MM.1S (cell line): ENCODE measurements at regions not wholly inside any gene's neighbourhood (a gene's known extent, or its start where the extent isn't known, plus 50 kb on each side); places are given as distances from the start of the nearest gene placed in this dataset.

Experiments
- DNase-seq: peaks from one replicate; pipeline ENCODE4 v3.0.0-alpha.2; 2015
- H2AFZ ChIP-seq: fragments of 300-600 bp; sonication (generic); 2 replicates; pipeline ENCODE4 v1.6.0; 2016; ENCODE audit warnings: antibody characterized with exemption, low read length
- H3F3A ChIP-seq: fragments of 300-600 bp; sonication (generic); 2 replicates; pipeline ENCODE4 v1.6.1; 2016; ENCODE audit warnings: mild to moderate bottlenecking, antibody characterized with exemption, low read length, moderate library complexity, mixed read lengths; ENCODE audit not compliant: insufficient read depth
- H3K27ac ChIP-seq: fragments of 300-600 bp; sonication (generic); 2 replicates; pipeline ENCODE4 v1.5.1; 2016; ENCODE audit warnings: mild to moderate bottlenecking, low read length
- H3K27me3 ChIP-seq: fragments of 300-600 bp; sonication (generic); replicated peaks from 2 replicates; pipeline ENCODE4 v1.6.0; 2016; ENCODE audit warnings: low read length; ENCODE audit not compliant: insufficient read depth
- H3K36me3 ChIP-seq: fragments of 300-600 bp; sonication (generic); replicated peaks from 2 replicates; pipeline ENCODE4 v1.6.1; 2016; ENCODE audit warnings: mild to moderate bottlenecking, low read length, mixed read lengths; ENCODE audit not compliant: insufficient read depth
- H3K4me1 ChIP-seq: fragments of 300-600 bp; sonication (generic); 2 replicates; pipeline ENCODE4 v1.6.1; 2016; ENCODE audit warnings: low read length, mixed read lengths
- H3K4me2 ChIP-seq: fragments of 300-600 bp; sonication (generic); 2 replicates; pipeline ENCODE4 v1.6.0; 2016; ENCODE audit warnings: low read depth, low read length
- H3K4me3 ChIP-seq: fragments of 300-600 bp; sonication (generic); 2 replicates; pipeline ENCODE4 v1.5.1; 2016; ENCODE audit warnings: low read length, mixed read lengths
- H3K79me2 ChIP-seq: fragments of 300-600 bp; sonication (generic); 2 replicates; pipeline ENCODE4 v1.6.1; 2016; ENCODE audit warnings: mixed run types, low read length, mixed read lengths
- H3K9ac ChIP-seq: fragments of 300-600 bp; sonication (generic); 2 replicates; pipeline ENCODE4 v1.6.1; 2016; ENCODE audit warnings: low read length, mixed read lengths
- H3K9me2 ChIP-seq: fragments of 300-600 bp; sonication (generic); replicated peaks from 2 replicates; pipeline ENCODE4 v1.6.1; 2016; ENCODE audit warnings: mild to moderate bottlenecking, low read length, mixed read lengths; ENCODE audit not compliant: insufficient read depth
- H3K9me3 ChIP-seq: fragments of 300-600 bp; sonication (generic); replicated peaks from 2 replicates; pipeline ENCODE4 v1.6.1; 2016; ENCODE audit warnings: mild to moderate bottlenecking, low read length, mixed read lengths; ENCODE audit not compliant: insufficient read depth
- H4K20me1 ChIP-seq: fragments of 300-600 bp; sonication (generic); 2 replicates; pipeline ENCODE4 v1.6.1; 2016; ENCODE audit warnings: mild to moderate bottlenecking, low read length, moderate library complexity, mixed read lengths; ENCODE audit not compliant: insufficient read depth
- CTCF ChIP-seq: fragments of 300-600 bp; sonication (generic); IDR thresholded peaks from 2 replicates; pipeline ENCODE4 v1.5.1; 2016; ENCODE audit warnings: antibody characterized with exemption, low read length, mixed read lengths
- EZH2 ChIP-seq: fragments of 300-600 bp; sonication (generic); optimal IDR thresholded peaks from 2 replicates; pipeline ENCODE3; 2017; ENCODE audit warnings: low read depth, mild to moderate bottlenecking, antibody characterized with exemption, low read length, mixed read lengths
- EZH2phosphoT487 ChIP-seq: fragments of 300-600 bp; sonication (generic); IDR thresholded peaks from 2 replicates; pipeline ENCODE4 v1.6.1; 2018; ENCODE audit warnings: antibody characterized with exemption, low read length

DNA sequence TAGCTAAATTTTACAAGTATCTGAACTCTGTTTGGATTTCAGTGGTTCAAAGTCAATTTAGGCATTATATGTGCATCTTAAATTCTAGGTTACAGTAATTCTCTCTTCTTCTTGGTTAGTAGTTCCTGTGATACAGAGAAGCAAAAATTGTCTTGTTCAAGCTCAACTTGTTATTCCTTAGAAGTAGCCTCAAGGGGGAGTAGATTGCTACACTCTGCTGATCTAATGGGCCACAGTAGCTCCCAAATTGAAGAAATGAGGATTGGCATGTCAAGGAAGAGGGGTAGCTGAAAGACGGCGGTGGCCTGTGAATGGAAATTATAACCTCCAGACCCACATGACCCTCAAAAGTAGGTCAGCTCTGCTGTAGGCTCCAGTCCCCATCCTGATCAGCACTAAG, 334.7 kb downstream of the HRH4 start:
- H3K36me3 ChIP-seq, result no peaks in the 10 kb centered on the region
- H4K20me1 ChIP-seq, result no peaks in the 10 kb centered on the region
- H3K4me1 ChIP-seq, result no peaks in the 10 kb centered on the region
- no peak for DNase-seq
- no peaks in the 10 kb centered on the region for H3K79me2 ChIP-seq
- no peaks in the 10 kb centered on the region for H3K27me3 ChIP-seq
- no peaks in the 10 kb centered on the region for H3K9me2 ChIP-seq
- no peak overlapping the region for H3K27ac ChIP-seq
- no peak overlapping the region for H2AFZ ChIP-seq
- no peak overlapping the region for H3K9ac ChIP-seq
- H3F3A ChIP-seq, result no peaks in the 10 kb centered on the region
- no peak overlapping the region for H3K4me2 ChIP-seq
- no peak overlapping the region for H3K4me3 ChIP-seq
- no peak for TF ChIP-seq EZH2
- no peak for TF ChIP-seq EZH2phosphoT487
- TF ChIP-seq CTCF, result no peak
- H3K9me3 ChIP-seq, result no peaks in the 10 kb centered on the region

DNA sequence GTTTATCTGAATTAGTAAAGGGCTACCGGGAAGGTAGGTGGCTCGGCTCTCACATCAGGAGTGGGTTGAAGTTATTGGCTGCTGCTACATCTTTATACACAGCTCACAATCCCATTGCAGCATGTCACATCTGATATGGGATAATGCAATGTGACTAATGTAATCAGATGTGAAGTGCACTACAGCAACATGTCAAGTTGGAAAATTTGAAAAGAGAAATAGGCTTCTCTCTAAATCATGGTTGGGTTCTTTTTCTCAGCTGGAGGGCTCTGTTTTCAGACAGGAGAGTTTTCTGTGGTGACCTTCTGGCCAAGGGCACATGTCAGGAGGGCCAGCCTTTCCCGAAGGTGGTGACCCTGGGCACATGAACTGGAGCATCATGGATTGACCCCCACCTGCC, 337.5 kb downstream of the HRH4 start:
- H3K9ac ChIP-seq, result no peak overlapping the region
- TF ChIP-seq CTCF, result no peak
- no peak for TF ChIP-seq EZH2
- TF ChIP-seq EZH2phosphoT487, result no peak
- H3K36me3 ChIP-seq, result no peaks in the 10 kb centered on the region
- H3K27me3 ChIP-seq, result no peaks in the 10 kb centered on the region
- H3F3A ChIP-seq, result no peaks in the 10 kb centered on the region
- H3K79me2 ChIP-seq, result no peaks in the 10 kb centered on the region
- H3K4me1 ChIP-seq, result no peaks in the 10 kb centered on the region
- no peaks in the 10 kb centered on the region for H4K20me1 ChIP-seq
- H2AFZ ChIP-seq, result no peak overlapping the region
- no peak for DNase-seq
- H3K9me3 ChIP-seq, result no peaks in the 10 kb centered on the region
- H3K4me3 ChIP-seq, result no peak overlapping the region
- H3K27ac ChIP-seq, result no peak overlapping the region
- no peak overlapping the region for H3K4me2 ChIP-seq
- no peaks in the 10 kb centered on the region for H3K9me2 ChIP-seq

DNA sequence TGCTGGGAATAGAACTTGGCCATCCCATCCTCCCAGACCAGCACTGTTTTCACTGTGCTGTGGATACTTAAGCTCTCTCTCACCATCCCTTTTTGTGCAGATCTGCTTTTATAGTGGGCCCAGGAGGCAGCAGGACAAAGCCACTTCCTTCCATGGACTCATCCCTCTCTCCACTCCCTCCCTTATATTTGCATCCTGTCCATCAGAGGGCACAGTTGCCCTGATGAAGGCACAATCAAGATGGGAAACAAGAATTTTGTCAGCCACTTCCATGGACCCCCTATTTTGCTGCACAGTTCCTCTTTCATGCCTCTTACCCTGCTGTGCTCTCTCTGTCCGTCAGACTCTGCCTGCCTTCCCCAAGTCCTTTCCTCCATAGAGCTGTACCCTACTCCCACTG, 338.7 kb downstream of the HRH4 start:
- H3K27ac ChIP-seq, result no peak overlapping the region
- no peak overlapping the region for H2AFZ ChIP-seq
- no peak overlapping the region for H3K4me2 ChIP-seq
- H4K20me1 ChIP-seq, result no peaks in the 10 kb centered on the region
- no peak for TF ChIP-seq EZH2phosphoT487
- no peak for TF ChIP-seq CTCF
- no peak for TF ChIP-seq EZH2
- no peaks in the 10 kb centered on the region for H3K27me3 ChIP-seq
- DNase-seq, result no peak
- H3K79me2 ChIP-seq, result no peaks in the 10 kb centered on the region
- no peaks in the 10 kb centered on the region for H3K9me3 ChIP-seq
- no peak overlapping the region for H3K9ac ChIP-seq
- H3K4me1 ChIP-seq, result no peaks in the 10 kb centered on the region
- no peaks in the 10 kb centered on the region for H3K9me2 ChIP-seq
- no peak overlapping the region for H3K4me3 ChIP-seq
- H3K36me3 ChIP-seq, result no peaks in the 10 kb centered on the region
- no peaks in the 10 kb centered on the region for H3F3A ChIP-seq
